ENCODE measurements at regions not wholly inside any gene's neighbourhood (a gene's known extent, or its start where the extent isn't known, plus 50 kb on each side); places are given as distances from the start of the nearest gene placed in this dataset.

- ChIA-PET POLR2A (no interaction called here), CTCF (ENCODE audit: low intra/inter-chr PET ratio, low total read pairs) (no interaction called here)
- Histone ChIP-seq H3K36me3 (replicated peaks in 1 of 2; ENCODE audit: control insufficient read depth in 1 of 2, insufficient read depth in 2 of 2, low read length in 2 of 2) (no peaks in the 10 kb centered on the region), H4K20me1 (ENCODE audit: insufficient read depth, low read length) (no peaks in the 10 kb centered on the region), H2AFZ (ENCODE audit: low read length) (no peak overlapping the region), H3K9me3 (ENCODE audit: low read length) (no peaks in the 10 kb centered on the region), H3K4me3 (replicated peaks in 1 of 3; ENCODE audit: insufficient read depth in 1 of 3, low read depth in 2 of 3, low read length in 3 of 3) (no peak overlapping the region), H3K79me2 (ENCODE audit: insufficient read depth, low read length) (no peaks in the 10 kb centered on the region), H3K4me2 (ENCODE audit: low read depth, low read length) (no peak overlapping the region), H3K9ac (ENCODE audit: insufficient read depth, low read depth, low read length) (no peak overlapping the region), H3K27me3 (ENCODE audit: control insufficient read depth in 1 of 2, insufficient read depth in 2 of 2, low read length in 2 of 2) (no peaks in the 10 kb centered on the region), H3K4me1 (ENCODE audit: insufficient read depth, low read length) (no peaks in the 10 kb centered on the region), H3K27ac (ENCODE audit: extremely low read length, insufficient read depth, low read length) (no peak overlapping the region)
- FAIRE-seq (no peak), DNase-seq (ENCODE audit: low spot score) (no peak), ATAC-seq (no peak)
- WGBS (ENCODE audit: low lambda C conversion rate) = 1% methylated on average over 3 of the region's 3 CpGs
- in situ Hi-C loops (cut with HindIII; ENCODE audit: extremely low pct_ligation_motif_present, low pct_unique_long_range_greater_than_20kb) = no loop called here
- intact Hi-C loops (cut with micrococcal nuclease; ENCODE audit: unreplicated experiment) = no loop called here
- BruUV-seq (replicated peaks) = no TSS peak
- no peak for TF ChIP-seq ZNF362 (CRISPR knock-in tag; IDR thresholded peaks at IDR 0.05; ENCODE audit: borderline replicate concordance)
- no peak for TF ChIP-seq ZSCAN20 (CRISPR knock-in tag; IDR thresholded peaks at IDR 0.05; ENCODE audit: borderline replicate concordance)
- no peak for TF ChIP-seq ZNF740 (CRISPR knock-in tag; IDR thresholded peaks at IDR 0.05)
- no peak for TF ChIP-seq IRF9 (CRISPR knock-in tag; IDR thresholded peaks at IDR 0.05; ENCODE audit: borderline replicate concordance)
- TF ChIP-seq SMYD3 (CRISPR knock-in tag; IDR thresholded peaks at IDR 0.05) = no peak
- no peak for TF ChIP-seq ZNF589 (CRISPR knock-in tag; conservative IDR thresholded peaks at IDR 0.05)
- no peak for TF ChIP-seq PRDM15 (CRISPR knock-in tag; IDR thresholded peaks at IDR 0.05)
Measured at GRCh38 chr5:7970816-7971215, 101.9 kb downstream of the MTRR start.
